Progenitor cell of endocrine pancreas (in vitro differentiated cells): ENCODE measurements at regions not wholly inside any gene's neighbourhood (a gene's known extent, or its start where the extent isn't known, plus 50 kb on each side); places are given as distances from the start of the nearest gene placed in this dataset.

Source experiments
- DNase-seq: peaks from one replicate; pipeline ENCODE4 v3.0.0; 2021; ENCODE audit warnings: low spot score; ENCODE audit not compliant: unreplicated experiment
- H3K27ac Mint-ChIP-seq: 2 replicates; pipeline ENCODE4 v1.8.0; 2021; ENCODE audit warnings: mild to moderate bottlenecking, moderate library complexity, mixed read lengths
- H3K27me3 Mint-ChIP-seq: 2 replicates; pipeline ENCODE4 v1.8.0; 2021; ENCODE audit warnings: mixed read lengths
- H3K36me3 Mint-ChIP-seq: 2 replicates; pipeline ENCODE4 v1.8.0; 2022; ENCODE audit warnings: mixed read lengths; ENCODE audit not compliant: insufficient read depth
- H3K4me1 Mint-ChIP-seq: 2 replicates; pipeline ENCODE4 v1.8.0; 2021; ENCODE audit warnings: low read depth, mixed read lengths
- H3K4me3 Mint-ChIP-seq: 2 replicates; pipeline ENCODE4 v1.8.0; 2021; ENCODE audit warnings: low read depth, mild to moderate bottlenecking, moderate library complexity, mixed read lengths
- H3K9me3 Mint-ChIP-seq: 2 replicates; pipeline ENCODE4 v1.8.0; 2021; ENCODE audit warnings: low read depth, mixed read lengths
- TF ChIP-seq, protein P1 (sequence below): fragments of 200-600 bp; sonication (generic); IDR thresholded peaks from one replicate; pipeline ENCODE4 v1.5.0; 2021; ENCODE audit warnings: antibody characterized with exemption, mild to moderate bottlenecking; ENCODE audit not compliant: unreplicated experiment

DNA sequence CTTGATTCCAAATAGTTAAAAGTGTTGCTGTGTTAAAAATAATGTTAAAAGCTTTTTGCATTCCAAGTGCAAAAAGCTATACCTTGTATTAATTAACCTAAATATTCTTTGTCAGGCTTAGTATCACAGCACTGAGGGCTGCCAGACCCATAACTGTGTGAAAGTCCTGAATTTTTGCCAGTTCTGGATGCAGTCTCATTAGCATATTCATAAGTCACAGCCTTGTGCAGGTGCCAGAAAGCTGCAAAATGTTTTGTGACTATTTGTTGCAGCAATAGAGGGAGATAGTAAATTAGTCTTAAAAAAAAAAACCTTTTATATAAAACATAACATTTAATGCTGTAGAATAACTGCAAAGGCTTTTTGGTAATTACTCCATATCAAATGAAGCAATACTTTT lies 56.6 kb downstream of the SLITRK1 start:
- no peak for DNase-seq
- Mint-ChIP-seq H3K9me3 (peaks cover 3% of the 10 kb centered on the region), H3K27ac (no peak overlapping the region), H3K36me3 (no peaks in the 10 kb centered on the region), H3K4me3 (no peak overlapping the region), H3K27me3 (no peaks in the 10 kb centered on the region), H3K4me1 (no peaks in the 10 kb centered on the region)
- TF ChIP-seq, protein P1, sequence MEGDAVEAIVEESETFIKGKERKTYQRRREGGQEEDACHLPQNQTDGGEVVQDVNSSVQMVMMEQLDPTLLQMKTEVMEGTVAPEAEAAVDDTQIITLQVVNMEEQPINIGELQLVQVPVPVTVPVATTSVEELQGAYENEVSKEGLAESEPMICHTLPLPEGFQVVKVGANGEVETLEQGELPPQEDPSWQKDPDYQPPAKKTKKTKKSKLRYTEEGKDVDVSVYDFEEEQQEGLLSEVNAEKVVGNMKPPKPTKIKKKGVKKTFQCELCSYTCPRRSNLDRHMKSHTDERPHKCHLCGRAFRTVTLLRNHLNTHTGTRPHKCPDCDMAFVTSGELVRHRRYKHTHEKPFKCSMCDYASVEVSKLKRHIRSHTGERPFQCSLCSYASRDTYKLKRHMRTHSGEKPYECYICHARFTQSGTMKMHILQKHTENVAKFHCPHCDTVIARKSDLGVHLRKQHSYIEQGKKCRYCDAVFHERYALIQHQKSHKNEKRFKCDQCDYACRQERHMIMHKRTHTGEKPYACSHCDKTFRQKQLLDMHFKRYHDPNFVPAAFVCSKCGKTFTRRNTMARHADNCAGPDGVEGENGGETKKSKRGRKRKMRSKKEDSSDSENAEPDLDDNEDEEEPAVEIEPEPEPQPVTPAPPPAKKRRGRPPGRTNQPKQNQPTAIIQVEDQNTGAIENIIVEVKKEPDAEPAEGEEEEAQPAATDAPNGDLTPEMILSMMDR: no peak

DNA sequence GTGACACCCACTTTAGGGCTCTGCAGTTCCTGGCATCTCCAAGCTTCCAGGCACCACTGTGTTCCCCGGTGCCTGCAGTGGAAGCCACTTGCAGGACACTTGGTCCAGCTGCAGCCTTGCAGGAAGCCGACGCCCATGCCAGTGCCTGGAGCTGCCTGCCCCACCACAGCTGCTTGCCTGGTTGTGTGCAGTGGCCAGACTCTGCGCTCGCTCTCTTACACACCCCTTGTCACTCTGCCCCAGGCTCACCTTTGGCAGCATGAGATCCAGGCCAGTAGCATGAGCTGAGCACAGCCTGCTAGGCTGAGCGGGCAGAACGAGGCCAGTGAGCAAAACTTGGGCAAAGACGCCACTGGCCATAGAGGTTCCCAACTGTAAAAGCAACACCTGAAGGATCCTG lies 57.7 kb downstream of the SLITRK1 start:
- Mint-ChIP-seq H3K9me3 (no peaks in the 10 kb centered on the region), H3K4me1 (no peaks in the 10 kb centered on the region), H3K27me3 (no peaks in the 10 kb centered on the region), H3K36me3 (no peaks in the 10 kb centered on the region), H3K27ac (no peak overlapping the region), H3K4me3 (no peak overlapping the region)
- DNase-seq: no peak
- TF ChIP-seq, protein P1: no peak

DNA sequence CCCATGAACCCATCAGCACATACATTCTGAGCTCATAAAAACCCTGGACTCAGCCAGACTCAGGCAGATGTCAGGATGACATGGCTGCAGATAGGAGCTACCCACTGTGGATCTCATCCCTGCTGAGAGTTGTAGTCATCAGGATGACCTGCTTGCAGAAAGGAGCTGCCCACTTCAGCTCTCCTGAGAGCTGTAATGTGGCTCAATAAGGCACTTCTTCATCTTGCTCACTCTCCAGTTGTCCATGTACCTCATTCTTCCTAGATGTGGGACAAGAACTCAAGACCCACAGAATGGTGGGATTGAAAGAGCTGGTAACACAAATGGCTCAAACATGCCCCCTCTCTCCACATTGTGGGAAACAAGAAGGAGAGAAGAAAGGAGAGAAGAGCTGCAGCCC lies 58.2 kb downstream of the SLITRK1 start:
- H3K27ac Mint-ChIP-seq: no peak overlapping the region
- no peaks in the 10 kb centered on the region for H3K9me3 Mint-ChIP-seq
- no peaks in the 10 kb centered on the region for H3K4me1 Mint-ChIP-seq
- DNase-seq: no peak
- no peak overlapping the region for H3K4me3 Mint-ChIP-seq
- no peaks in the 10 kb centered on the region for H3K27me3 Mint-ChIP-seq
- TF ChIP-seq, protein P1: no peak
- no peaks in the 10 kb centered on the region for H3K36me3 Mint-ChIP-seq

DNA sequence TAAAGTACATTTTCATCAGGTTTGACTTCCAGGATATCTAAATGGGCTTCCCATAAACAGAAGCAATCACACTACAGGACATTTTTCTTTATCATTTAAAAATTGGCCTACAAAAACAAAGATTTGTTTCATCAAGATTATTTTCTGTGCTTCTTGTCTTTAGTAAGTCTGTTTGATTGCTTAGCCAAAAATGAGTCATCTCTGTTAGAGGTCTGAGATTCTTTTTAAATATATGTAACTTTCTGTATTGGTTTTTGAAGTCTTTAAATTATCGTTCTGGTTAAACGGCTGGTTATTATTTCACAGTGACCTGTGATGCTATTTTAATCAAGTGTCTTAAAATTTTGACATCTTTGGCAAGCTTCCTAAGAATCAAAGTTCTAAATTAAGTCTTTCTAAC lies 62.7 kb downstream of the SLITRK1 start:
- H3K4me3 Mint-ChIP-seq: no peak overlapping the region
- no peak for DNase-seq
- no peak overlapping the region for H3K27ac Mint-ChIP-seq
- peaks cover 3% of the 10 kb centered on the region for H3K9me3 Mint-ChIP-seq
- no peaks in the 10 kb centered on the region for H3K36me3 Mint-ChIP-seq
- H3K27me3 Mint-ChIP-seq: no peaks in the 10 kb centered on the region
- H3K4me1 Mint-ChIP-seq: no peaks in the 10 kb centered on the region
- TF ChIP-seq, protein P1: no peak

DNA sequence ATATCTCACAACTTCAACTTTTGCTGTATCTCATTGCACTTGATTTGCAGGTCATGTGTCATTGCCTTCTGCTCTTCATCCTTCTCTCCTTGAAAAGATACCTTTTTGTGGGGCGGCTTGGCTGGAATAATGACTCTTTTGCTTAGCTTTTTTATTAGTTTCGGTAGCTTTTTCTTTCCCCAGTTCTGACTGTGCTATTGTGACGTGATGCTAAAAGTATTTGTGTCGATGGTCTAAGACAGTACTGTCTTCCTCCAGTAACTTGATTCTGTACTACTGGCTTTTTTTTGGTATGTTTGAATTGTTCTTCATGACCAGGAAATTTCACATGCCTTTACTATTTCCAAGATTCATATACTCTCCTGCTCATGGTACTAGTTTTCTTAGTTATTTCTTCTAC lies 63.1 kb downstream of the SLITRK1 start:
- no peak overlapping the region for H3K27ac Mint-ChIP-seq

More for the DNA sequence above, 63.1 kb downstream of the SLITRK1 start:
- TF ChIP-seq, protein P1: no peak
- no peaks in the 10 kb centered on the region for H3K36me3 Mint-ChIP-seq
- no peaks in the 10 kb centered on the region for H3K4me1 Mint-ChIP-seq
- no peak overlapping the region for H3K4me3 Mint-ChIP-seq
- DNase-seq: no peak
- peaks cover 3% of the 10 kb centered on the region for H3K9me3 Mint-ChIP-seq
- no peaks in the 10 kb centered on the region for H3K27me3 Mint-ChIP-seq
